K562 (cell line): ENCODE measurements at regions not wholly inside any gene's neighbourhood (a gene's known extent, or its start where the extent isn't known, plus 50 kb on each side); places are given as distances from the start of the nearest gene placed in this dataset.

ENCODE experiments used
- ATAC-seq: fragments of 200-7000 bp; cut with Tn5 transposase; 3 replicates; pipeline ENCODE4 v1.9.1; 2020; ENCODE audit warnings: moderate library complexity
- BruUV-seq: library from RNA; stranded (reverse); fragments of 400-500 nt; replicated peaks from 2 replicates; lab custom pipeline; 2021; lab: Mats Ljungman, UMichigan
- CTCF ChIA-PET: fragments of 300-600 bp; formaldehyde crosslinking; extraction: SDS; loops from one replicate; lab custom pipeline; 2021; ENCODE audit warnings: low intra/inter-chr PET ratio; lab: Yijun Ruan, JAX
- POLR2A ChIA-PET: fragments of 300-600, 350-650 bp; sonication (Branson Sonifier 250); formaldehyde crosslinking; extraction: SDS; loops from one replicate; lab custom pipeline; 2021; ENCODE audit warnings: antibody characterized with exemption, inconsistent platforms; lab: Yijun Ruan, JAX
- DNase-seq, 4 experiments: peaks; one replicate each; pipeline versions ENCODE4 v3.0.0 to v3.0.0-alpha.2; 2011 to 2018; ENCODE audit warnings: low spot score in 3 of 4, mixed read lengths in 3 of 4; ENCODE audit errors: extremely low read depth in 1 of 4
- FAIRE-seq: peaks from 2 replicates; lab custom pipeline; 2011; peaks lifted over from hg19 to GRCh38; lab: Jason Lieb, UNC
- H2AFZ ChIP-seq: 2 replicates; pipeline ENCODE4 v1.6.0; 2011; ENCODE audit warnings: low read depth, low read length, control low read depth, inconsistent platforms
- H3K27ac ChIP-seq: fragments of 200-600 bp; 3 replicates; pipeline ENCODE4 v1.8.0; 2011; ENCODE audit warnings: low read depth, mild to moderate bottlenecking, control low read depth, inconsistent platforms, low read length, moderate library complexity, mixed read lengths; ENCODE audit errors: extremely low read depth
- H3K27me3 ChIP-seq, 2 experiments: fragments of 300-600 bp in 1 of 2; 2 replicates in 1 of 2; 3 replicates in 1 of 2; pipeline versions ENCODE4 v1.6.0 to v1.8.0; 2011; ENCODE audit warnings: inconsistent platforms in 2 of 2, low read length in 2 of 2, mild to moderate bottlenecking in 1 of 2, mixed read lengths in 1 of 2, moderate library complexity in 1 of 2; ENCODE audit not compliant: control insufficient read depth in 2 of 2, insufficient read depth in 2 of 2
- H3K36me3 ChIP-seq: fragments of 300-600 bp; 3 replicates; pipeline ENCODE4 v1.8.0; 2011; ENCODE audit warnings: mild to moderate bottlenecking, low read length, inconsistent platforms; ENCODE audit not compliant: control insufficient read depth, insufficient read depth
- H3K4me1 ChIP-seq, 2 experiments: fragments of 200-600 bp in 1 of 2; replicated peaks in 1 of 2; 2 replicates in 1 of 2; 3 replicates in 1 of 2; pipeline versions ENCODE4 v1.5.1 to v1.8.0; 2011; ENCODE audit warnings: inconsistent platforms in 2 of 2, low read length in 2 of 2, mild to moderate bottlenecking in 1 of 2, mixed read lengths in 1 of 2, moderate library complexity in 1 of 2; ENCODE audit not compliant: control insufficient read depth in 2 of 2, insufficient read depth in 2 of 2
- H3K4me2 ChIP-seq: 2 replicates; pipeline ENCODE4 v1.6.1; 2011; ENCODE audit warnings: low read length, control low read depth, inconsistent platforms, mixed read lengths; ENCODE audit not compliant: insufficient read depth
- H3K4me3 ChIP-seq: fragments of 200-600 bp; sonication (generic), shearing (Covaris generic); 2 replicates; pipeline ENCODE4 v1.5.1; 2016; ENCODE audit warnings: control low read depth, inconsistent platforms
- H3K79me2 ChIP-seq: fragments of 200-600 bp; 3 replicates; pipeline ENCODE4 v1.8.0; 2011; ENCODE audit warnings: low read length, inconsistent platforms; ENCODE audit not compliant: control insufficient read depth, insufficient read depth
- H3K9ac ChIP-seq, 2 experiments: 2 replicates each; pipeline versions ENCODE4 v1.6.0 to v1.6.1; 2011; ENCODE audit warnings: low read depth in 2 of 2, low read length in 2 of 2, control low read depth in 1 of 2, inconsistent platforms in 1 of 2, mild to moderate bottlenecking in 1 of 2, mixed read lengths in 1 of 2; ENCODE audit not compliant: insufficient read depth in 1 of 2
- H3K9me1 ChIP-seq: one replicate; pipeline ENCODE4 v1.6.0; 2011; ENCODE audit warnings: inconsistent platforms, mild to moderate bottlenecking, low read length, moderate library complexity; ENCODE audit not compliant: control insufficient read depth, insufficient read depth
- H3K9me3 ChIP-seq: replicated peaks from 2 replicates; pipeline ENCODE4 v1.5.1; 2011; ENCODE audit warnings: low read depth, low read length, inconsistent platforms; ENCODE audit not compliant: control insufficient read depth, insufficient read depth
- H4K20me1 ChIP-seq: replicated peaks from 2 replicates; pipeline ENCODE4 v1.6.1; 2011; ENCODE audit warnings: low read length, inconsistent platforms, mixed read lengths; ENCODE audit not compliant: control insufficient read depth, insufficient read depth
- E2F3 ChIP-seq: fragments of 250-450 bp; sonication (Bioruptor Pico); IDR thresholded peaks from 2 replicates; pipeline ENCODE4 v1.4.0; 2020; ENCODE audit warnings: mild to moderate bottlenecking
- HNRNPK ChIP-seq: fragments of 200-400 bp; formaldehyde crosslinking; IDR thresholded peaks from one replicate; pipeline ENCODE4 v1.6.1; 2018; ENCODE audit warnings: mild to moderate bottlenecking, low read depth, low read length; ENCODE audit not compliant: poor library complexity, severe bottlenecking
- LCOR ChIP-seq: sonication (generic); formaldehyde crosslinking; IDR thresholded peaks from 2 replicates; pipeline ENCODE4 v1.8.0; 2022; ENCODE audit warnings: mild to moderate bottlenecking, missing genetic modification reagents
- MED1 ChIP-seq: sonication (generic); formaldehyde crosslinking; IDR thresholded peaks from 2 replicates; pipeline ENCODE4 v1.8.1; 2023; ENCODE audit warnings: missing genetic modification reagents, borderline replicate concordance
- ZNF695 ChIP-seq: fragments of 450-650 bp; formaldehyde crosslinking; IDR thresholded peaks from 2 replicates; pipeline ENCODE4 v1.4.0; 2020; ENCODE audit warnings: mild to moderate bottlenecking, moderate library complexity
- WGBS: fragments of 100-300 bp; shearing (Covaris generic); methylation state at CpG from one replicate; pipeline ENCODE4 v1.1.6; 2016; ENCODE audit warnings: low coverage, mixed read lengths; ENCODE audit not compliant: insufficient coverage; ENCODE audit errors: missing lambda C conversion rate; 5-methylcytosine and 5-hydroxymethylcytosine counted together
- in situ Hi-C: fragments of 300-500 bp; cut with MboI; formaldehyde crosslinking; loops from 4 replicates; pipeline ENCODE4 v1.15.0; 2018; ENCODE audit warnings: inconsistent platforms, mixed read lengths
- intact Hi-C: fragments of 100-400 bp; cut with micrococcal nuclease; formaldehyde crosslinking; loops from 2 replicates; pipeline ENCODE4 v1.14.2; 2022
- TF ChIP-seq, protein P1 (sequence below): fragments of 450-650 bp; IDR thresholded peaks from 2 replicates; pipeline ENCODE4 v1.6.1; 2017; ENCODE audit warnings: antibody characterized with exemption
- TF ChIP-seq, protein P2 (sequence below): fragments of 450-650 bp; formaldehyde crosslinking; conservative IDR thresholded peaks from 2 replicates; pipeline ENCODE4 v1.4.0; 2022; ENCODE audit warnings: mild to moderate bottlenecking, missing genetic modification characterization

DNA sequence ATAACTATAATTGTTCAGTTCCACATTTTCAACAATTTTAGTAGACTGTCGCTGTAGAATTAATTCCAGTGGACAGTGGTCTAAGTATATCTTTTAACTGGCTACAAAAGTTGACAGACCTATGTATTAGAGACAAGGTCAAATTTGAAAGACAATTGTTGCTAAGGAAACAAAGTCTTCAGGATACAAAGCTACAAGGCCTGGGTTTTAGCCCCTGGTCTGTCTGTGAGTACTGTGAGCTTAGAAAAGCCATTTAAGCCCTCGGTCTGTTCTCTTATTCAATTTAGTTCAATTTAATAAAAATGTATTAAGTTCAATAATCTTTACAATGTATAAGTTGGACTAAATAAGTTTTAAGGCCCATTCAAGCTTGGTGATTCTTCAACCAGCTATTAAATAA, 352.5 kb downstream of the HDGFL1 start:
- Histone ChIP-seq H3K9me1 (no peaks in the 10 kb centered on the region), H3K27me3 (no peaks in the 10 kb centered on the region), H3K9ac (no peak overlapping the region), H4K20me1 (no peaks in the 10 kb centered on the region), H3K36me3 (no peaks in the 10 kb centered on the region), H2AFZ (no peak overlapping the region), H3K27ac (no peak overlapping the region), H3K4me3 (no peak overlapping the region), H3K4me2 (no peak overlapping the region), H3K4me1 (no peaks in the 10 kb centered on the region), H3K9me3 (no peaks in the 10 kb centered on the region), H3K79me2 (no peaks in the 10 kb centered on the region)
- in situ Hi-C loops (no loop called here), intact Hi-C loops (no loop called here)
- no TSS peak for BruUV-seq
- CTCF ChIA-PET = no interaction called here
- FAIRE-seq (no peak), ATAC-seq (no peak), DNase-seq (no peak)
- POLR2A ChIA-PET = no interaction called here
- TF ChIP-seq HNRNPK (no peak), ZNF695 (no peak), LCOR (no peak), MED1 (CRISPR knock-in tag) (no peak), E2F3 (CRISPR knock-in tag) (no peak)
- TF ChIP-seq, protein P1, sequence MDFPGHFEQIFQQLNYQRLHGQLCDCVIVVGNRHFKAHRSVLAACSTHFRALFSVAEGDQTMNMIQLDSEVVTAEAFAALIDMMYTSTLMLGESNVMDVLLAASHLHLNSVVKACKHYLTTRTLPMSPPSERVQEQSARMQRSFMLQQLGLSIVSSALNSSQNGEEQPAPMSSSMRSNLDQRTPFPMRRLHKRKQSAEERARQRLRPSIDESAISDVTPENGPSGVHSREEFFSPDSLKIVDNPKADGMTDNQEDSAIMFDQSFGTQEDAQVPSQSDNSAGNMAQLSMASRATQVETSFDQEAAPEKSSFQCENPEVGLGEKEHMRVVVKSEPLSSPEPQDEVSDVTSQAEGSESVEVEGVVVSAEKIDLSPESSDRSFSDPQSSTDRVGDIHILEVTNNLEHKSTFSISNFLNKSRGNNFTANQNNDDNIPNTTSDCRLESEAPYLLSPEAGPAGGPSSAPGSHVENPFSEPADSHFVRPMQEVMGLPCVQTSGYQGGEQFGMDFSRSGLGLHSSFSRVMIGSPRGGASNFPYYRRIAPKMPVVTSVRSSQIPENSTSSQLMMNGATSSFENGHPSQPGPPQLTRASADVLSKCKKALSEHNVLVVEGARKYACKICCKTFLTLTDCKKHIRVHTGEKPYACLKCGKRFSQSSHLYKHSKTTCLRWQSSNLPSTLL = no peak
- TF ChIP-seq, protein P2, sequence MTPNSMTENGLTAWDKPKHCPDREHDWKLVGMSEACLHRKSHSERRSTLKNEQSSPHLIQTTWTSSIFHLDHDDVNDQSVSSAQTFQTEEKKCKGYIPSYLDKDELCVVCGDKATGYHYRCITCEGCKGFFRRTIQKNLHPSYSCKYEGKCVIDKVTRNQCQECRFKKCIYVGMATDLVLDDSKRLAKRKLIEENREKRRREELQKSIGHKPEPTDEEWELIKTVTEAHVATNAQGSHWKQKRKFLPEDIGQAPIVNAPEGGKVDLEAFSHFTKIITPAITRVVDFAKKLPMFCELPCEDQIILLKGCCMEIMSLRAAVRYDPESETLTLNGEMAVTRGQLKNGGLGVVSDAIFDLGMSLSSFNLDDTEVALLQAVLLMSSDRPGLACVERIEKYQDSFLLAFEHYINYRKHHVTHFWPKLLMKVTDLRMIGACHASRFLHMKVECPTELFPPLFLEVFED (CRISPR knock-in tag) = no peak
- 0% methylated on average over 2 of the region's 2 CpGs for WGBS
